HG03103 (cell line): ENCODE measurements at regions not wholly inside any gene's neighbourhood (a gene's known extent, or its start where the extent isn't known, plus 50 kb on each side); places are given as distances from the start of the nearest gene placed in this dataset.

Experiments used
- ATAC-seq: cut with Tn5 transposase; IDR thresholded peaks from one replicate; pipeline ENCODE4 v1.9.1; 2021; ENCODE audit warnings: low read depth; ENCODE audit not compliant: unreplicated experiment

DNA sequence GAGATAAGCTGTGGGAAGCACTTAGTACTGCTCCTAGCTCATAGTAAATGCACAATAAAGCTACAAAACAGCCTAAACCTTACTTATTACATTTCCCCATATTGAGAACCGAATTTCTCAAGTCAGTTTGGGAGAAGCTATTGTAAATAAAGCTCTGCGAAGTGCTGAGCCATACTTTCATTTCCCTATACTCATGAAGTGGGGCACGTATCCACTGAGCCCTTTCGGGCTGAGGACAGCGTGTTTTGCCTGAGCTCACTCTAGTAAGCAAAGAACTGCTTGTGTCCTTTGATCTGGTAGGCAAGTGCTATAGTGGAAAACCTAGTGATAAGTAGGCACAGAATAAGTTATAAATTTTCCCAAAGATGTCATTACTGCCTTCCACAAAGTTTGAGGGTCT lies 165.0 kb downstream of the RSL24D1 start:
- ATAC-seq: no peak

GRCh38 chr15:55026381-55026780 lies 170.4 kb downstream of the RSL24D1 start:
- ATAC-seq: no peak

- no peak for ATAC-seq
Observed at GRCh38 chr15:55017635-55018034, 179.1 kb downstream of the RSL24D1 start.

DNA sequence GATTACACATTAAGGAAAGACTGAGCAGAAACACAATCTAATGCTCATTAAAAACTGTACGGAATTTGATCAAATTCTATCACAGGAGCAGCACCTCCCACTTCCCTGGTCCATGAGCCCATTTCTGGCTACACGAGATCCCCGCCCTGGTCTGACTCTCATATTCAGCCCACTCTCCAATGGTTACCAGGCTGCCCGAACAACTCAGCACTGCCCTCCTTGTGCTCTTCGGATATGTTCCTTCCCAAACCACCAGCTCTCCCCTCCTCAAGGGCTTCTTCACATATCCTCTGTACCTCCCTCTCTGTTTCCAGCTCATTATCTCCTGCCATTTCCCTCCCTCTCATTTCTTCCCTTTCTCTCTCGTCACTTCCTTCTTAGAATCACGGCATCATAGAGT lies 180.5 kb downstream of the RSL24D1 start:
- ATAC-seq: no peak

DNA sequence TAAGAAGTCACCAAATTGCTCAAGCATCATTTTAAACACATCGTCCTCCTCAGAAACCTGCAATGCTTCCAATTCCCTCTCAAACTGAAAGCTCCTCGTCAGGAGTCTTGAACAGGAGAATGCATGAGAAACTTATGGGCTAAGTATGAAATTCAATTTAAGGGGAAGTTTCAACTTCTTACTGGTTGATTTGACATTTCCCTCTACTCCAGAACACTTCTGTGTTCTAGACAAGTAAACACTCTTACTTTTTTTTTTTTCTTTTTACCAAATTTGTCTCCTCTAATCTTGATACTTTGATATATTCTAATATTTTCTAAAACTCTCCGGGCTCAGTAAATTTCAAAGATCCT lies 181.7 kb downstream of the RSL24D1 start:
- ATAC-seq: no peak

- ATAC-seq: no peak
Observed at GRCh38 chr15:55014391-55015092, 182.2 kb downstream of the RSL24D1 start.

DNA sequence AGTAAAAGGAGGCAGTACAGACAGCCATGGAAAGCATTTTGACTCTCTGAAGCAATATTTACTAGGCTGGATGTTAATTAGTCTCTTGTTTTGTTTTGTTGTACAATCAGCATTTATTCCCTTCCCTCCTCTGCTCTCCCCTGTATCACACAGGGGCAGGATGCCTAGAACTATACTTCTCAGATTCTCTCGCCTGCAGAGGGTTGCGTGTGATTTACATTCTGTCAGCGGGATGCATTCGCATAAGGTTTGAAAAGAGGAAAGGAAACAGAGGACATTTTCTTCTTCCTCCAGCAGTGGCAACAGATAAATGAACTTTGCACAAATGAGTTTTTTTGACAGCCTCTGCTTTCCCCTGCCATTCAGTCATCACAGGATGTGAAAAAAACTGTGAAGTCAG lies 188.3 kb downstream of the RSL24D1 start:
- no peak for ATAC-seq

DNA sequence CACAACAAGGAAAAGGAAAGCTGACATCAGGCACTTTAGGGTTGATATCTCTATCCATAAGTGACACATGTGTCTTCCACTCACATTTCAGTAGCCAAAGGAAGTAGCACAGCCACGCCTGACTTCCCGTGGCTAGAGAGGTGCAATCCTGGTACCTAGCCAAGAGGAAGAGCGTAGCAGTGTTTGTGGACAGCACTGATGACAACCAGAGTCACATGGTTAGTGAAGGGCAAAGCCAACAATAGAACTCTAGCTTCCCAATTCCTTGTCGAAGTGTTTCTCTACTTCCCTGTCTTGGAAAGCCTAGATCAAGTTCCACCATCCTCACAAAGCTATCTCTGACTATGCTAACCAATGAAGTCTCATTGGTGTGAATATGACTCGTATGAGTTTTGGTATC lies 189.2 kb downstream of the RSL24D1 start:
- ATAC-seq: no peak

GRCh38 chr15:55005679-55006078 lies 191.1 kb downstream of the RSL24D1 start:
- no peak for ATAC-seq

DNA sequence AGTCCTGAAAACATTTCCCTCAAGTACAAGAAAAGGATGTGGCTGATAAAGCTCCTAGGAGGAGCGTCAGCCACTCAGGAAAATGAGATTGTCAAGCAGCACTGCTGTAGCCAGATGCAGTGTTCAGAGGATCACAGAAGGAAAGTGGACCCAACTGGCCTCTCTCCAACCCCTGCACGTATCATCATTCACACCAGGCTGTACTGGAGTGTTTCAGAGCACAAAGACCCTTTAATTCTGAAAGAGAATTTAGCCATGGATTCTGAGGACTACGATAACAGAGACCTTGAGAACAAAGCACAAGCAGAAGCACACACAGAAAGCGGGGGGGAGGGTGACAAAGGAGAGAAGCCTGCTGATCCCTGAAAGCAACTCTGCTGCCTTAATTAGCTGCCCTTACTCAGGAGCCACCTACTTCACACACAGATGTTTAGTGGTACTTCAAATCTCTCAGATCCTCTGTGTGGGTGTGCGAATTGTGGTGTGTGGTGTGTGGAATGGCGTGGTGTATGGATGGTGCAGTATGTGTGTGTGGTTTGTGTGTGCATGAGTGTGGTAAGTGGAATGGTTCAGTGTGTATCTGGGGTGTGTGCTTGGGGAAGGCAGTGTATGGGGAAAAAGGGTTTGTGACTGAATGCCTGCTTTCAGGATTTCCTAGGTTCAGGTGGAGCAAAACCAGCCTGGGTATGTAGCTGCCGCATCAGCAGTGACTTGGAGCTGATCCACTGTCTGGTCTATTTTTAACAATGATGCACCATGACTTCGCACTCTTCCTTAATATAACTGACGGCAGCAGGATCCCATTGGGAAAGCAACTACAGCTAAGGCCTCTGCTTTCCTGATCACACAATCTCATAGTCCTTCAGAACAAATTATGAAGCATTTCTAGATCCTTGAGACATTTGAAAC lies 192.5 kb downstream of the RSL24D1 start:
- ATAC-seq: no peak

- ATAC-seq: no peak
Observed at GRCh38 chr15:54998661-54999060, 198.1 kb downstream of the RSL24D1 start.

GRCh38 chr15:54990793-54991192 lies 205.9 kb downstream of the RSL24D1 start:
- ATAC-seq: no peak

DNA sequence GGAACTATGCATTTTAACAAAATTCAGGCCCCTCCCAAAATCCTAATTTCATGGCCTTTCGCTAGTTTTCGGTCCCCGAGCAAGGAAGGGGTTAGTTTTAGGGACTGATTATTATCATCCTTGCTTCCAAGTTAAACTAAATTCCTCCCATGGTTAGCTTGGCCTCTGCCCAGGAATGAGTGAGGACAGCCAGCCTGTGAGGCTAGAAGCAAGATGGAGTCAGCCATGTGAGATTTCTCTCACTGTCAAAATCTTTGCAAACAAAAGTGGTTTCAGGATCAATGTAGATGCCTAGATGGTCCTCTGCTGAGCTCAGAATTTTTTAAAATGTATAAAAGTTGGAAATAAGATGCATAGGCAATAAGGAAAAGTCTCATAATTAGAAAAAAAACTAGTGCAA lies 208.9 kb downstream of the RSL24D1 start:
- ATAC-seq: no peak

DNA sequence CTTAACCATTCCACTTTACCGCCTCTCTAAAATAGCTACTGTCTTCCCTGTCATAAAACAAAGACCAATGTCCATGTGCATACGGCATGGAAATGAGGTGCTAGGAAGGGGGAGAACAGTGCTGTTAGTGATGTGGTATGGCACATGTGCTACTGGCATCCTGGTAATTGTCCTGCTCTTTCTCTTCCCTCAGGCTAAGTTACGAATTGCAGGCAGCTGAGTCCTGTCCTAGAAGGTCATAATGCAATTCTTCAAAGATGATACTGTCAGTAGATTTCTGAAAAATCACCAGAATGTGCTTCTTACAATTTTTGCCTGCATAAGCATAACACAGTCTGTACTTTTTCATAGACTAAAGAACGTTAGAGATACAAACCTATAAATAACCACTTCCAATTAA lies 216.8 kb downstream of the RSL24D1 start:
- no peak for ATAC-seq

DNA sequence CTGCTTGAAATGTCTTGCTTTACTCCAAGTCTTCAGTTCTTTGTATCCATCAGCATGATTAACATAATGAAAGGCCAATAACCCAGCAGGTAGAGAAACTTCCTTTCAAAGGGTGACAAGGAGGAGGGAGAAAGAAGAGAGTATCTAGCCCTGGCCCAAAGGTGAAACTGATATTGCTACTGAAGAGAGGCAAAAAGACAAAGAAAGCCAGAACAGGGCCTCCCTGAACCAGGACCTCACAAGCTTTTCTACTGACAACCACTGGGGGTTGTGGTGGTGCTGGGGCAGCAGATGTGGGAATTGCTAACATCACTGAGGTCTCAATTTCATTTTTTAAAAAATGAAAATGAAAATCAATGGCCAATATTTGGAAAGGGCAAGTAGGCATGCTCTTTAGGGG lies 234.1 kb downstream of the RSL24D1 start:
- no peak for ATAC-seq

DNA sequence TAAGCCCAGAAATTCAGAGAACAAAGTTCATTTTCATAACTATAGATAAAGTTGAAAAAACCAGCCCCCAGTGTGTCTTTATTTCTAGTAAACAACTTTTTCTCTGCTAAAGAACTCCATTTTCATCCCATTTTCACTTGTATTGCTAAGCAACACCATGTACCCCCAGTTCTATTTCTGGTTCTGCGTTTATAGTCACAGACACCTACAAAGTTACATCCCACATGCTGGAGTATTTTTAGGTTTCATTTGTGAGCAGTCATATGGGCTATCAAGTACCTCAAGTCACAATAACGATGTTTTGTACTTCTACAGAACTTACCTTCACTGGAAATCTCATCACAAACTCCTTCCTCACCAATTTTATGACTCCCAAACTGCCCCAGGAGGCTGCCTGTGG lies 236.5 kb downstream of the RSL24D1 start:
- ATAC-seq: no peak

DNA sequence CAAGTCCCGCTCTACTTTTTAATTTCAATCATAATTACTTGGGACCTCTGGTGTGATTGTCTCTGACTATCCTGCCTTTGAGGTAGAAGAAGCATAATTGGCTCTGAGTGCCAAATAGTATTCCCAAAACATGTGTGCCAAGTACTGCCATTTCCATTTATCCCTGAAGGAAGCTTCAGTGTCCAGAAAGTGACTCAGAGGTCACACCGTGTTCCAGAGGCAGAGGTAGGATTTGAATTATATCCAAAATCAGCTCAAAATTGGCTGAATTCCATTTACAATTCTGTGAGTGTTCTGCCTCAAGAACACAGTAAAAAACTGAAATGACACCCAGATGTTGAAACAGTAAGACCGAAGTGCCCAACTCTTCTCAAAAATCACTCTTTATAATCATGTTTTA lies 255.3 kb downstream of the RSL24D1 start:
- no peak for ATAC-seq

DNA sequence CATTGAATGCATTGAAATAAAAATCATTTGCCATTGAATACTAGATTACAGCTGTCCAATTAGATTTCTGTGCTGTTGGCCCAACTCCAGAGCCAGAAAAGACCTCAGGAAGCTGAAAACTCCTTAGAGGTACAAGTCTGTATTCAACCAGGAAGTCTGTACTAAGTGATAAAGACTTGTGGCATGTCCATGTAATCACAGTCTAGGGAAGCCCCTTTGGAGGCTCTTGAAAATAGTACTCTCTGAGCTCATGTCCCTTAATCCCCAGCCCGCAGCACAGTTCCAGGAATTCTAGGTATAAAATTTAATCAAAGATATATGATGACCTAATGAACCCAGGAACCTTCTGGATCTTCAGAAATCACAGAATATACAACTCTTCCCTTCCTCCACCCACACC lies 279.4 kb downstream of the RSL24D1 start:
- no peak for ATAC-seq

GRCh38 chr15:54915380-54915779 lies 281.4 kb downstream of the RSL24D1 start:
- ATAC-seq: no peak

DNA sequence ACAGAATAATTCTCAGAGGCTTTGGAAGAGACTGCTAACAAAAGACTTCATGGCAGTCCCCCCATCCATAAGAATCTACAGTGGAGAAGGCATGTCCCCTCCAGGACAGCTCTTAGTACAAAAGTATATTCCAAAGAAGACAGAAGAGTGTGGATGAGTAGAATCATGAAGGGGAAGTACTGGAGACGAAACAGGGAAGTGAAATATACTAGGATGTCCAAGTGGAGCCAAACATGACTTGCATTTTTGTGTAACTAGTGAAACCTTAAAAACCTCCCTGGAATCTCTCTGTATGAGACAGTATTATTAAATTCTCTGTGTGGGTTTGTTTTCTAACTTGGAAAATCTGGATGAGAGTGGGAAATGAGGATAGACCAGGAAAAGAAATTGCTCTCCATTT lies 312.4 kb downstream of the RSL24D1 start:
- ATAC-seq: no peak

- ATAC-seq: no peak
Observed at GRCh38 chr15:54859982-54860381, 336.8 kb downstream of the RSL24D1 start.

GRCh38 chr15:54854667-54855066 lies 342.1 kb downstream of the RSL24D1 start:
- ATAC-seq: no peak
